Inflammatory macrophage treated with lipopolysaccharide for 4 hours (primary cell): ENCODE measurements at regions not wholly inside any gene's neighbourhood (a gene's known extent, or its start where the extent isn't known, plus 50 kb on each side); places are given as distances from the start of the nearest gene placed in this dataset.
"Not testable (repeated sequence)": the region's sequence is repeated elsewhere in the genome, so short reads cannot be mapped to it uniquely, and the experiment has no call there.

Experiments
- DNase-seq: peaks from one replicate; pipeline ENCODE4 v3.0.0-alpha.2; 2020

GRCh38 chr5:89055015-89055694 lies 172.2 kb upstream of the MEF2C start:
- DNase-seq: no peak

GRCh38 chr5:89053547-89053946 lies 170.6 kb upstream of the MEF2C start:
- no peak for DNase-seq

- not testable (repeated sequence) for DNase-seq
These were observed 167.1 kb upstream of the MEF2C start for GRCh38 chr5:89050062-89050461.

GRCh38 chr5:89047571-89047970 lies 164.6 kb upstream of the MEF2C start:
- no peak for DNase-seq

- no peak for DNase-seq
These were observed 162.2 kb upstream of the MEF2C start for GRCh38 chr5:89045216-89045615.

GRCh38 chr5:89044674-89045200 lies 161.8 kb upstream of the MEF2C start:
- no peak for DNase-seq

- DNase-seq: no peak
These were observed 160.7 kb upstream of the MEF2C start for GRCh38 chr5:89043676-89044075.

DNA sequence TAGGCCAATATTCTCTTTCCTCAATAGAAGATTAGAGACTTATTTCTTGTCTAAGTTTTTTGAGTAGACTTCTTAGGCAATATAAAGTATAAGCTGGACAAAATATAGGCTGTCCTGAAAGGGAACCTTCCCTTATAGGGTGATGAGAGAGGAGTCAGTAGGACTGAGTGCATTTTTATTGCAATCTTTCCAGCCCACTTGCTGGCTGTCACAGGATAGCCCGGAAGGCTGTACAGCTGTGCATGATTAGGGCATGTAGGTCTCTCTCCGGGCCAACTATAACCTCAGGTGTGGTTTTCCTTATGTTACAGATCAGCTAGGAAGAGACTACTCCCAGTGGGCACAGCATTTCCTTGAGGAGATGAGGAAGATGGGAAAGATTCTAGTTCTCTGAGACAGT lies 159.8 kb upstream of the MEF2C start:
- DNase-seq: no peak

GRCh38 chr5:89041976-89042375 lies 159.0 kb upstream of the MEF2C start:
- no peak for DNase-seq

DNA sequence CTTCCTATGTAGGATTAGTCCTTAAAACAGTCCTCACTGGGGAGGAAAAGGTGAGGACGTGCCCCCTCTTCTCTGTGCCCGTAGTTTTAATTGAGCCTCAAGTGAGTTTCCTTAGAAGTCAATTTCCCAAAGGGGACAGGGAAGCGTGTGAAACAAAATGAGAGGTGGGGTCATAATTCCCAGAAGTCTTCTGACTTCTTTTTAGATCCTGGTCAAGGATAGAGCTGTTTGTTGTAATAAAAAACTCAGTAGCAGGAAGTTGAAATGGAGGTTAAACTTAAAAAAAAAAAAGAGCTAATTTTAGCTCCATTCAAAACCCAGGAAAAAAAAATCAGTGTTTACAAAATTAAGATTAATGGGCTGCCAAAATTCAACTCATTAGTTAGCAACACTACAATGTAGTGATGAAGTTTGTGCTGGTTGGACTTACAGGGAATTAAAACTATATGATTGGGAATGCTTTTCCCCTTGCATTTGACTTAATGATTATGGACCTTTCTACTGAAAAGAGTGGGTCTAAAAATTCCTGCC lies 158.3 kb upstream of the MEF2C start:
- no peak for DNase-seq

- no peak for DNase-seq
These were observed 153.9 kb upstream of the MEF2C start for GRCh38 chr5:89036704-89037489.

- DNase-seq: no peak
These were observed 153.2 kb upstream of the MEF2C start for GRCh38 chr5:89036166-89036565.

DNA sequence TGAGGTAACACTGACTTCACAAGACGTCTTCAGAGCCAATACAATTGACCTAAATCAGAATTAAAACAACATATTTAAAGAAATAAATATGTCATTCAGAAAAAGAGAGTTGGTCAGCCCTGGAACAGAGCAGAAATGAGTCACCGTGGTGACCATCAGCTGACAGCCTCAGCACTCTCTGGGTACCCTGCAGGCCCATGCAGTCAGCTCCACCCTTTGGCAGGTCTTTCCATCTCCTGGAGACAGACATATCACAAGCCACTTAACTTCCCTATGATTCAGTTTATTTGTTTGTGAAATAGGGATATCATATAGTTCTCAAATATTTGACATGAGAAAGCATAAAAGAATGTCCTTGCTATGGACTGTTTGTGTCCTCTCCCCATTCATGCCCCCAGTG lies 151.6 kb upstream of the MEF2C start:
- peak; percentile 1 for DNase-seq

GRCh38 chr5:89030798-89031197 lies 147.8 kb upstream of the MEF2C start:
- no peak for DNase-seq

DNA sequence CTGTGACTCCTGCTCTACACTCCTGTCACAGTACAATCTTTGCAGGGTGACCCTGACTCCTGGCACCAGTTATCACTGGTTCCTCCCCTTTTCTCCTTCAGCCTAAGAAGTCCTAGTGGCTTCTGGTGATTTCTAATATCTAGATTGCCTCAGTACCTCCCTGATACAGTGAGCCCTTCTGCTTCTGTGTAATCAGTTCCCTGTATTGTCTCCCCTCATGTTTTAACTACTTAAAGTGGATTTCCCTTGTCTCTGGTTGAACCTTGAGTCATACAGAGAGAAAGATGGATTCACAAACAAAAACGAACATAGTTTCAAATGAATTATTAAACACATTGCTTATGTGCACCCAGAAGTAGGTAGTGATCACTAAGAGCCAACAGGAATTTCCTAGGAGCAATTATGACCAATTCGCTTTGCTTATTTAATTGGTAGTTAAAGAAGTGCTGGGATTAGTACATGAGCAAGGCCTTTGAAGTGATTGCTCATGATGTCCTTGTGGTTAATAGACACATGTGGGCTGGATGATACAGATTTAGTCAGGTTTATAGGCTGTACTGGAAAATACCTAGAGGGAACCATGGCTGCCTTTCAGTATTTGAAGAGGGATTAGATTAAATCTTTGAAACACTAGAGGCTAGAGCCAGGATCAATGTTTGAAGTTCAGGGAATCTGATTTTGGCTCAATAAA lies 145.8 kb upstream of the MEF2C start:
- no peak for DNase-seq

DNA sequence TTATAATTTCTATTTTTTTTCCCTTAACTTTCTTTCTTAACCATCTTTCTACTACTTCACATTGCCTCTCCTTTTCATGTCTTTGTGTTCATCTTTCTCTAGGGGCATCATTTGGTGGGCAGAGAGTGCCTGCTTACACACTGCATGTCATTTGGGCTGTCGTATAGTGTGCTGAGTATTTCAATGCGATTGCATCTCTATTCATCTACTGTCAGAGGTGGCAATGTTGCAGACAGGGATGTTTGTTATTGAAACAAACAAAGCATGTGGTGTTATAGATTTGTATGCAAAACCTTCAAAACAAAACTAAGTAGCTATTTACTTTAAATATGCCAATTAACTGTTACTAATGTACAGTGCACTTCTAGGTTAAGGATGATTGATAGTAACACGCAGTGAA lies 141.1 kb upstream of the MEF2C start:
- DNase-seq: no peak

DNA sequence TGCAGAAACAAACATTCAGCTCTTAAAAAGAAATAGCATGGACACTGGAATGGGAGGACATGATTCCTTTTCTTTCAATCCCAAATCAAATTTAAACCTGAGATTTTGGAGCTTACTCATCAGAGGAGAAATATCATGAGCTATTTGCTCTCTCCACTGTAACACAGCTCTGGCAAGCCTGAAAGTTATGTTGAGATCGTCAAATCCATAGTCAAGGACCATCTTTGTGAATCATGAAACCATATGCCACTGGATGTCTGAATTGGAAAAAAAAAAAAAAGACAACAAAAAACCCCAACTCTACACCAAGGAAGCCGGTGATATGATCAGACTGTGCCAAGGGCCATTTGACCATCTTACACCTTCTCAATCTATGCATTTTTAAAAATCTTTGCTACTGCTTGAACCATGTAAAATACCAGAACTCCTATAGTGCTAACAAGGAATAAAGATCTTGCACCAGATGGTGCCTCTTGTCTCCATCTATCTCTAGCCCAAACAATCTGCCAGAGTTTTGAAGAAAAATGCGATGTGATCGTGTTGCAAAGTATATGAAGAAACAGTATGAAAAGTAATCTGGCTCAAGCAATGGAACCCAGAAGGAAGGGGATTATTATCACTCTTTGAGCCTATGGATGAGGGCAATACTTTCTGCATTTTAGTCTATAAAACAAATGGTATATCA lies 138.1 kb upstream of the MEF2C start:
- no peak for DNase-seq

DNA sequence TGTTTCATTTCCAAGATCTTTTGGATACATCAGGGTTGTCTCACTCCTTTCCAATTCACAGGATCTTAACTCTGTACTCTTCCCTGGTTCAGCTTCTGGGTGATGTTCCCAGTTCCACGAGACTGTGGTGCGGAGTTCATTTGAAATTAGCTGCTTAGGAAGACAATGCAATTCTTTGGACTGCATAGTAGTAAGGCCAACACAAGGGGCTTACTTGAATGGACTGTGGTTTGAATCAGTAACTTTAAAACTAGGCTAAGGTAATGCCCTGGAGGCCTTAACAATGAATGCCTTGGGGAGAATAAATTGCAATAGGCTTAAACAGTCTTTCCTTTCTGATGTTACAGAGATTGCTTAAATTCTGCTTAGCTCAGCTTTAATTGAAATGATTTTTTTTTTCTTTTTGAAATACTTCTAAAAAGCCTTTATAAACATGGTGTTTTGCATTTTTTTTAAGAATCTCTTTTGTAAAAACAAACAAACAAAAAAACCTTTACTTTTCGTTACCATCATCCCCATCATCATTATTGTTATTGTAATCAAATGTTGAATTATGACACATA lies 133.8 kb upstream of the MEF2C start:
- DNase-seq: no peak

- no peak for DNase-seq
These were observed 132.4 kb upstream of the MEF2C start for GRCh38 chr5:89015409-89015808.

- DNase-seq: no peak
These were observed 129.1 kb upstream of the MEF2C start for GRCh38 chr5:89011778-89012711.

DNA sequence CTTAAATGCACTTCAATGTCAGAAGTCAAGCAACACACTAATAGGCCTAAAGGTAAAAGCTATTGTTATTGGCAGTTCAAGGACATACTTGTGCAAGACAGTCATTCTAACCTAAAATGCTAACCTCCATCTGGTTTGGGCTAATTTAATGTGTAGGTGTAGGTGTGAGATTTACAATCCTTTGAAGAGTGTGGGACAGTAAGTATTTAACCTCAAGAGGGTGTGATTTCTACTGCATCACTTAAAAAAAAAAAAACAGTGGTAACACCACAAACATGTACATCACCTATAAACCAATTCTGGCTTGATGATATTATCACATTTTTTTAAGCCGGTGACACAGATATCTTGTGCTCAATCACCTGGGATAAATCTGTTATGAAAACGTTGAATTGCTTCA lies 127.5 kb upstream of the MEF2C start:
- DNase-seq: no peak
